Nephron progenitor cell (in vitro differentiated cells): ENCODE measurements at regions not wholly inside any gene's neighbourhood (a gene's known extent, or its start where the extent isn't known, plus 50 kb on each side); places are given as distances from the start of the nearest gene placed in this dataset.

Source experiments
- DNase-seq: peaks from one replicate; pipeline ENCODE4 v3.0.0; 2021
- H3K27ac Mint-ChIP-seq: 2 replicates; pipeline ENCODE4 v1.8.0; 2021; ENCODE audit warnings: mild to moderate bottlenecking, moderate library complexity, mixed read lengths
- H3K27me3 Mint-ChIP-seq: 2 replicates; pipeline ENCODE4 v1.8.0; 2021; ENCODE audit warnings: mild to moderate bottlenecking, low read depth, mixed read lengths; ENCODE audit not compliant: poor library complexity
- H3K36me3 Mint-ChIP-seq: 2 replicates; pipeline ENCODE4 v1.8.0; 2021; ENCODE audit warnings: low read depth, mixed read lengths
- H3K4me1 Mint-ChIP-seq: 2 replicates; pipeline ENCODE4 v1.8.0; 2021; ENCODE audit warnings: mixed read lengths
- H3K4me3 Mint-ChIP-seq: 2 replicates; pipeline ENCODE4 v1.8.0; 2021; ENCODE audit warnings: mild to moderate bottlenecking, moderate library complexity, mixed read lengths
- H3K9me3 Mint-ChIP-seq: 2 replicates; pipeline ENCODE4 v1.8.0; 2021; ENCODE audit warnings: mild to moderate bottlenecking, moderate library complexity, mixed read lengths
- TF ChIP-seq, protein P1 (sequence below): fragments of 200-600 bp; sonication (generic); IDR thresholded peaks from 2 replicates; pipeline ENCODE4 v1.5.0; 2021; ENCODE audit warnings: antibody characterized with exemption

DNA sequence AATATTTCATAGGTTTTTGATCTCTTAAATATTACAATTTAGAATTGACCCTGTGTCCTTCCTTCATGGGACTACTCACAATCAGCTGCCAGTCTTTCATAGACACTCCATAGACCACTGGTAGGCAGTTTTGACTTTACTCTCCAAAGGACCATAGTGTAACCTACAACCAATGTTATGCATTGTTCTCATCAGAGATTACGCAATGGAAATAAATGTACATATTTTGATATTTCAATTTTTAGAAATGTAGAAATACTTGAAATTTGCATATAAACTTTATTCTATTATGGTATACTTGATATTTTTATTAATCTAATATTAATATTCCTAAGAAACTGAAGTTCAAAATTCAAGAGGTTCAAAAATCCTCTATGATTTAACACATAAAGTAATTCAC lies 446.4 kb upstream of the KCND2 start:
- no peaks in the 10 kb centered on the region for H3K36me3 Mint-ChIP-seq
- no peak for DNase-seq
- no peak overlapping the region for H3K4me3 Mint-ChIP-seq
- no peaks in the 10 kb centered on the region for H3K9me3 Mint-ChIP-seq
- TF ChIP-seq, protein P1, sequence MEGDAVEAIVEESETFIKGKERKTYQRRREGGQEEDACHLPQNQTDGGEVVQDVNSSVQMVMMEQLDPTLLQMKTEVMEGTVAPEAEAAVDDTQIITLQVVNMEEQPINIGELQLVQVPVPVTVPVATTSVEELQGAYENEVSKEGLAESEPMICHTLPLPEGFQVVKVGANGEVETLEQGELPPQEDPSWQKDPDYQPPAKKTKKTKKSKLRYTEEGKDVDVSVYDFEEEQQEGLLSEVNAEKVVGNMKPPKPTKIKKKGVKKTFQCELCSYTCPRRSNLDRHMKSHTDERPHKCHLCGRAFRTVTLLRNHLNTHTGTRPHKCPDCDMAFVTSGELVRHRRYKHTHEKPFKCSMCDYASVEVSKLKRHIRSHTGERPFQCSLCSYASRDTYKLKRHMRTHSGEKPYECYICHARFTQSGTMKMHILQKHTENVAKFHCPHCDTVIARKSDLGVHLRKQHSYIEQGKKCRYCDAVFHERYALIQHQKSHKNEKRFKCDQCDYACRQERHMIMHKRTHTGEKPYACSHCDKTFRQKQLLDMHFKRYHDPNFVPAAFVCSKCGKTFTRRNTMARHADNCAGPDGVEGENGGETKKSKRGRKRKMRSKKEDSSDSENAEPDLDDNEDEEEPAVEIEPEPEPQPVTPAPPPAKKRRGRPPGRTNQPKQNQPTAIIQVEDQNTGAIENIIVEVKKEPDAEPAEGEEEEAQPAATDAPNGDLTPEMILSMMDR: no peak
- no peaks in the 10 kb centered on the region for H3K4me1 Mint-ChIP-seq
- peaks cover 4% of the 10 kb centered on the region for H3K27me3 Mint-ChIP-seq
- no peak overlapping the region for H3K27ac Mint-ChIP-seq

GRCh38 chr7:119838444-119838843 lies 434.5 kb upstream of the KCND2 start:
- Mint-ChIP-seq H3K27me3 (peaks cover 6% of the 10 kb centered on the region), H3K4me3 (no peak overlapping the region), H3K4me1 (no peaks in the 10 kb centered on the region), H3K36me3 (no peaks in the 10 kb centered on the region), H3K9me3 (no peaks in the 10 kb centered on the region), H3K27ac (no peak overlapping the region)
- DNase-seq: no peak
- TF ChIP-seq, protein P1: no peak

DNA sequence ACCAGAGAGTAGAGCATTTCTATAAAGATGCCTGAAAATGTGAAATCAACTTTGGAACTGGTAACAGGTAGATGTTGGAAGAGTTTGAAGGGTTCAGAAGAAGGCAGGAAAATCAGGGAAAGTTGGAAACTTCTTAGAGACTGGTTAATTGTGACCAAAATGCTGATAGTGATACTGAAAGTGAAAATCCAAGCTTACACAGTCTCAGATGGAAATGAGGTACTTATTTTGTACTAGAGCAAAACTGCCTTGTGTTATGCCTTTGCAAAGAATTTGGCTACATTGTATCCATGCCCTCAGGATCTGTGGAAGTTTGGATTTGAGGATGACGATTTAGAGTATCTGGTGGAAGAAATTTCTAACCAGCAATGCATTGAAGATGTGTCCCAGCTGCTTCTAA lies 430.6 kb upstream of the KCND2 start:
- H3K27ac Mint-ChIP-seq: no peak overlapping the region
- peaks cover 5% of the 10 kb centered on the region for H3K27me3 Mint-ChIP-seq
- H3K4me1 Mint-ChIP-seq: no peaks in the 10 kb centered on the region
- H3K9me3 Mint-ChIP-seq: no peaks in the 10 kb centered on the region
- H3K4me3 Mint-ChIP-seq: no peak overlapping the region
- TF ChIP-seq, protein P1: no peak
- H3K36me3 Mint-ChIP-seq: no peaks in the 10 kb centered on the region
- DNase-seq: no peak

DNA sequence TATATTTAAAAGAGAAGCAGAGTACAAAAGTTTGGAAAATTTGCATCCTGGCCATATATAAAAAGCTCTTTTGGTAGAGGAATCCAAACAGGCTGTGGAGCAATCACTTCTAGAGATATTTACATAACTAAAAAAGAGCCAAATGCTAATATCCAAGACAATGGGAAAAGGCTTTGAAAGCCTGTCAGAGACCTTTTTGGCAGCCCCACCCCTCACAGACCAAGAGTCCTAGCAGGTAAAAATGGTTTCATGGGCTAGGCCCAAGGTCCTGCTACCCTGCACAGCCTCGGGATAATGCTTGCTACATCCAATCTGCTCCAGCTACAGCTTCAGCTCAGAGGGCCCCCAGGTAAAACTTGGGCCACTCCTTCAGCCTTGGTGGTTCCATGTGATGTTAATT lies 430.2 kb upstream of the KCND2 start:
- H3K9me3 Mint-ChIP-seq: no peaks in the 10 kb centered on the region
- no peak overlapping the region for H3K4me3 Mint-ChIP-seq
- H3K36me3 Mint-ChIP-seq: no peaks in the 10 kb centered on the region
- peaks cover 5% of the 10 kb centered on the region for H3K27me3 Mint-ChIP-seq
- TF ChIP-seq, protein P1: no peak
- H3K27ac Mint-ChIP-seq: no peak overlapping the region
- no peaks in the 10 kb centered on the region for H3K4me1 Mint-ChIP-seq
- no peak for DNase-seq

DNA sequence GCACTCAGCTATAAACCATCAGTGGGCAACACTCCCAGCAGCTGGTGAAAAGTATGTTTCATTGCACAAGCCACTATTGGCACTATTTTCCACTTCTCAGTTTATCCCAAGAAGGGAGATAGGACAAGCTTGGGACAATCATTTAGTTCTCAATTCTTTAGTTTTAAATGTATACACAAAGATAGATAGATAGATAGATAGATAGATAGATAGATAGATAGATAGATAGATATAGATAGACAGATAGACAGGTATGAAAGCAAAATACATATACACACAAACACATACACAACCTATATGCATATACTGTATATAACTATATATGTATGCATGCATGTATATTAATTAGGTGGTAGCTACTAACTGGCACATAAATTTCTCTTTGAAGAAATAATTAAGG lies 411.6 kb upstream of the KCND2 start:
- no peak overlapping the region for H3K4me3 Mint-ChIP-seq
- H3K27me3 Mint-ChIP-seq: peaks cover 9% of the 10 kb centered on the region
- TF ChIP-seq, protein P1: no peak
- no peaks in the 10 kb centered on the region for H3K4me1 Mint-ChIP-seq
- no peak for DNase-seq
- H3K27ac Mint-ChIP-seq: no peak overlapping the region
- peaks cover 15% of the 10 kb centered on the region for H3K9me3 Mint-ChIP-seq
- H3K36me3 Mint-ChIP-seq: no peaks in the 10 kb centered on the region

DNA sequence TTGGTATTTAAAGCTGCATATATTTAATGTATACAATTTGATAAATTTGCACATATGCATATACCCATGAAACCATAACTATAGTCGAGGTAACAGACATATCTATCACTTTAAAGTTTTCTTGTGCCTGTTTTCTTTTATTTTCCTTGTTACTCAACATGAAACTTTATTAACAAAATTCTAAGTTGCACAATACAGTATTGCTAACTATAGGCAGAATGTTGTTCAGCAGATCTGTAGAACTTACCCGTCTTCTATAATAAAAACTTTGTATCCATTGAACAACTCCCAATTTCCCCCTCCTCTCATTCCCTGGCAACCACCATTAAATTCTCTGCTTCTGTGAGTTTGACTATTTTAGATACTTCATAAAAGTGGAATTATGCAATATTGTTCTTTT lies 404.6 kb upstream of the KCND2 start:
- Mint-ChIP-seq H3K27ac (no peak overlapping the region), H3K36me3 (no peaks in the 10 kb centered on the region), H3K27me3 (no peaks in the 10 kb centered on the region), H3K4me1 (no peaks in the 10 kb centered on the region), H3K9me3 (no peaks in the 10 kb centered on the region), H3K4me3 (no peak overlapping the region)
- TF ChIP-seq, protein P1: no peak
- DNase-seq: no peak
